ENCODE measurements at regions not wholly inside any gene's neighbourhood (a gene's known extent, or its start where the extent isn't known, plus 50 kb on each side); places are given as distances from the start of the nearest gene placed in this dataset.

DNA sequence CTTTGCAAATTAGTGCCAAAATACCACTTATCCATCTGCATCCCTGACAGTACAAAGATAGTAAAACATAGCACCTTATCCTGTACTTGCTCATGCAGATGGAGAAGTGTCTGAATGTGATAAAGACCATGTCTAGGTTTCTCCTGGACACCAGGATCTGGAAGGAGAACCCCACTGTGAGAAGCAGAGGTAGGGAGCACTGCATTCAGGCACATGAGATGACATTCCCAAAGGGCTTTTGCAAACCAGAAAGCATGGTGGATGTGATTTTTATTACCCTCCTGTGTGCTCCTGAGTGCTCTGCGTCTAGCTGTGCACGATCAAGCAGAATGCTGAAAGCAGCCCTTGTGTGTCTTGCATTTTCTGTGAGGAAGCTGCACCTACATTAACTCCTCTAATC lies 857.6 kb upstream of the ID2 start:
- Histone ChIP-seq H3F3A (ENCODE audit: insufficient read depth) (no peaks in the 10 kb centered on the region), H2AFZ (no peak overlapping the region), H3K9me2 (ENCODE audit: insufficient read depth) (no peaks in the 10 kb centered on the region), H3K27me3 (replicated peaks; ENCODE audit: insufficient read depth) (no peaks in the 10 kb centered on the region), H3K27ac (no peak overlapping the region), H3K9me3 (ENCODE audit: low read depth) (no peaks in the 10 kb centered on the region), H3K9ac (no peak overlapping the region), H3K36me3 (ENCODE audit: low read depth) (no peaks in the 10 kb centered on the region), H3K4me2 (ENCODE audit: unreplicated experiment) (no peak overlapping the region), H4K20me1 (ENCODE audit: insufficient read depth) (no peaks in the 10 kb centered on the region), H3K4me1 (ENCODE audit: insufficient read depth) (peaks cover under 1% of the 10 kb centered on the region), H3K4me3 (no peak overlapping the region), H3K79me2 (ENCODE audit: insufficient read depth) (no peaks in the 10 kb centered on the region)
- no peak for DNase-seq
- TF ChIP-seq EZH2 (IDR thresholded peaks at IDR 0.05; ENCODE audit: insufficient read depth, poor library complexity, severe bottlenecking) = no peak
- in situ Hi-C loops (cut with MboI) = no loop called here
- WGBS, 2 experiments (ENCODE audit: low coverage in 1 of 2, low lambda C conversion rate in 2 of 2, missing lambda C conversion rate in 2 of 2) = 94 to 100% methylated on average over 2 of the region's 2 CpGs

- no peak for TF ChIP-seq EZH2 (IDR thresholded peaks at IDR 0.05; ENCODE audit: insufficient read depth, poor library complexity, severe bottlenecking)
- TF ChIP-seq EZH2phosphoT487 (IDR thresholded peaks at IDR 0.05; ENCODE audit: insufficient read depth, low read depth) = no peak
- DNase-seq = no peak
- Histone ChIP-seq H3K4me3 (no peak overlapping the region), H3F3A (ENCODE audit: insufficient read depth) (no peaks in the 10 kb centered on the region), H3K27me3 (replicated peaks; ENCODE audit: insufficient read depth) (no peaks in the 10 kb centered on the region), H3K4me1 (ENCODE audit: insufficient read depth) (peaks cover 3% of the 10 kb centered on the region; the same call in 1 of the 2 replicates), H3K79me2 (ENCODE audit: insufficient read depth) (no peaks in the 10 kb centered on the region), H2AFZ (no peak overlapping the region), H3K27ac (no peak overlapping the region), H4K20me1 (ENCODE audit: insufficient read depth) (no peaks in the 10 kb centered on the region), H3K4me2 (ENCODE audit: unreplicated experiment) (no peak overlapping the region), H3K9ac (no peak overlapping the region), H3K9me3 (ENCODE audit: low read depth) (no peaks in the 10 kb centered on the region), H3K9me2 (ENCODE audit: insufficient read depth) (no peaks in the 10 kb centered on the region), H3K36me3 (ENCODE audit: low read depth) (no peaks in the 10 kb centered on the region)
- in situ Hi-C loops (cut with MboI) = loop anchor here (25.0 kb wide), 1 partner anchor 862 kb away; the partner anchor contains the start of gene ID2
- WGBS, 2 experiments (ENCODE audit: low coverage in 1 of 2, low lambda C conversion rate in 2 of 2, missing lambda C conversion rate in 2 of 2) = 85 to 90% methylated on average over 9 of the region's 9 CpGs
Measured at GRCh38 chr2:7825591-7826312, 856.1 kb upstream of the ID2 start.

GRCh38 chr2:7826656-7827055 lies 855.2 kb upstream of the ID2 start:
- peaks cover 3% of the 10 kb centered on the region; the same call in 1 of the 2 replicates for H3K4me1 ChIP-seq (ENCODE audit: insufficient read depth)
- TF ChIP-seq EZH2 (IDR thresholded peaks at IDR 0.05; ENCODE audit: insufficient read depth, poor library complexity, severe bottlenecking) = no peak
- TF ChIP-seq EZH2phosphoT487 (IDR thresholded peaks at IDR 0.05; ENCODE audit: insufficient read depth, low read depth) = no peak
- H3K36me3 ChIP-seq (ENCODE audit: low read depth) = no peaks in the 10 kb centered on the region
- H3K4me2 ChIP-seq (ENCODE audit: unreplicated experiment) = no peak overlapping the region
- no peaks in the 10 kb centered on the region for H3K9me2 ChIP-seq (ENCODE audit: insufficient read depth)
- no peak overlapping the region for H3K4me3 ChIP-seq
- no peaks in the 10 kb centered on the region for H3K9me3 ChIP-seq (ENCODE audit: low read depth)
- DNase-seq = no peak
- H3K27ac ChIP-seq = no peak overlapping the region
- in situ Hi-C loops (cut with MboI) = loop anchor here (25.0 kb wide), 1 partner anchor 861 kb away; the partner anchor contains the start of gene ID2
- peak overlapping the region; percentile 34 for H2AFZ ChIP-seq
- no peaks in the 10 kb centered on the region for H3K79me2 ChIP-seq (ENCODE audit: insufficient read depth)
- H4K20me1 ChIP-seq (ENCODE audit: insufficient read depth) = no peaks in the 10 kb centered on the region
- 88 to 94% methylated on average over 4 of the region's 4 CpGs for WGBS, 2 experiments (ENCODE audit: low coverage in 1 of 2, low lambda C conversion rate in 2 of 2, missing lambda C conversion rate in 2 of 2)
- no peak overlapping the region for H3K9ac ChIP-seq
- no peaks in the 10 kb centered on the region for H3K27me3 ChIP-seq (replicated peaks; ENCODE audit: insufficient read depth)
- no peaks in the 10 kb centered on the region for H3F3A ChIP-seq (ENCODE audit: insufficient read depth)

- H3K79me2 ChIP-seq (ENCODE audit: insufficient read depth) = no peaks in the 10 kb centered on the region
- H3K9me3 ChIP-seq (ENCODE audit: low read depth) = no peaks in the 10 kb centered on the region
- no peak overlapping the region for H3K4me2 ChIP-seq (ENCODE audit: unreplicated experiment)
- H3F3A ChIP-seq (ENCODE audit: insufficient read depth) = no peaks in the 10 kb centered on the region
- no peak overlapping the region for H3K27ac ChIP-seq
- in situ Hi-C loops (cut with MboI) = loop anchor here (25.0 kb wide), 1 partner anchor 858 kb away; the partner anchor contains the start of gene ID2
- TF ChIP-seq EZH2phosphoT487 (IDR thresholded peaks at IDR 0.05; ENCODE audit: insufficient read depth, low read depth) (no peak), EZH2 (IDR thresholded peaks at IDR 0.05; ENCODE audit: insufficient read depth, poor library complexity, severe bottlenecking) (no peak)
- H3K4me3 ChIP-seq = no peak overlapping the region
- H3K36me3 ChIP-seq (ENCODE audit: low read depth) = no peaks in the 10 kb centered on the region
- H2AFZ ChIP-seq = no peak overlapping the region
- DNase-seq = peak; percentile 28
- H4K20me1 ChIP-seq (ENCODE audit: insufficient read depth) = no peaks in the 10 kb centered on the region
- H3K27me3 ChIP-seq (replicated peaks; ENCODE audit: insufficient read depth) = no peaks in the 10 kb centered on the region
- H3K9me2 ChIP-seq (ENCODE audit: insufficient read depth) = no peaks in the 10 kb centered on the region
- H3K4me1 ChIP-seq (ENCODE audit: insufficient read depth) = peaks cover 3% of the 10 kb centered on the region; the same call in 1 of the 2 replicates
- no peak overlapping the region for H3K9ac ChIP-seq
- 86 to 93% methylated on average over 3 of the region's 3 CpGs for WGBS, 2 experiments (ENCODE audit: low coverage in 1 of 2, low lambda C conversion rate in 2 of 2, missing lambda C conversion rate in 2 of 2)
Measured at GRCh38 chr2:7829241-7829640, 852.6 kb upstream of the ID2 start.

Data from GM23248 (cell line).